SK-N-MC (cell line): ENCODE measurements at regions not wholly inside any gene's neighbourhood (a gene's known extent, or its start where the extent isn't known, plus 50 kb on each side); places are given as distances from the start of the nearest gene placed in this dataset.

ENCODE experiments used
- EZH2 ChIP-seq: fragments of 200-600 bp; sonication (generic); IDR thresholded peaks from one replicate; pipeline ENCODE4 v1.6.1; 2017; ENCODE audit warnings: antibody characterized with exemption
- FOXP2 ChIP-seq: optimal IDR thresholded peaks from 2 replicates; pipeline ENCODE3; 2011; ENCODE audit warnings: mild to moderate bottlenecking, moderate library complexity; ENCODE audit not compliant: insufficient read depth; ENCODE audit errors: extremely low read length, control extremely low read depth
- POLR2AphosphoS5 ChIP-seq: IDR thresholded peaks from 2 replicates; pipeline ENCODE4 v1.6.1; 2012; ENCODE audit warnings: mild to moderate bottlenecking, low read depth, low read length, borderline replicate concordance

- TF ChIP-seq EZH2 (no peak), POLR2AphosphoS5 (no peak), FOXP2 (no peak)
Measured at GRCh38 chr21:35906586-35906985, 153.7 kb downstream of the SETD4 start.
